Liver (tissue), 8 donors: ENCODE measurements at regions not wholly inside any gene's neighbourhood (a gene's known extent, or its start where the extent isn't known, plus 50 kb on each side); places are given as distances from the start of the nearest gene placed in this dataset.

Experiments
- DNase-seq: peaks from one replicate; pipeline ENCODE4 v3.0.0-alpha.2; 2017; ENCODE audit warnings: low spot score
- H3K27ac ChIP-seq, 2 donors: one replicate each; pipeline ENCODE4 v1.7.0; 2013; ENCODE audit warnings: inconsistent platforms in 2 of 2, low read length in 2 of 2, control low read depth in 1 of 2, low read depth in 1 of 2, mild to moderate bottlenecking in 1 of 2
- H3K27me3 ChIP-seq, 4 donors: one replicate each; pipeline versions ENCODE4 v1.6.1 to v1.7.0; 2013; ENCODE audit warnings: low read length in 3 of 4, inconsistent platforms in 1 of 4, mild to moderate bottlenecking in 1 of 4, moderate library complexity in 1 of 4; ENCODE audit not compliant: control insufficient read depth in 4 of 4, insufficient read depth in 4 of 4
- H3K36me3 ChIP-seq, 4 donors: one replicate each; pipeline versions ENCODE4 v1.6.1 to v1.7.0; 2013; ENCODE audit warnings: low read length in 3 of 4, mild to moderate bottlenecking in 3 of 4, low read depth in 1 of 4, moderate library complexity in 1 of 4; ENCODE audit not compliant: control insufficient read depth in 4 of 4, insufficient read depth in 3 of 4
- H3K4me1 ChIP-seq, 4 donors: one replicate each; pipeline versions ENCODE4 v1.6.1 to v1.7.0; 2013; ENCODE audit warnings: low read length in 3 of 4, mild to moderate bottlenecking in 3 of 4, moderate library complexity in 1 of 4; ENCODE audit not compliant: control insufficient read depth in 4 of 4, insufficient read depth in 4 of 4
- H3K4me3 ChIP-seq, 3 donors: one replicate each; pipeline versions ENCODE4 v1.6.1 to v1.7.0; 2013; ENCODE audit warnings: low read length in 3 of 3, control low read depth in 1 of 3, low read depth in 1 of 3, mild to moderate bottlenecking in 1 of 3
- H3K9ac ChIP-seq, 2 donors: one replicate each; pipeline ENCODE4 v1.7.0; 2013; ENCODE audit warnings: low read length in 2 of 2, mild to moderate bottlenecking in 2 of 2, moderate library complexity in 2 of 2, control low read depth in 1 of 2, low read depth in 1 of 2
- H3K9me3 ChIP-seq, 4 donors: one replicate each; pipeline versions ENCODE4 v1.6.1 to v1.7.0; 2013; ENCODE audit warnings: low read length in 3 of 4; ENCODE audit not compliant: control insufficient read depth in 4 of 4
- EGR1 ChIP-seq, 2 donors: IDR thresholded peaks; 2 replicates each; pipeline ENCODE4 v1.6.1; 2016 to 2018; ENCODE audit warnings: antibody characterized with exemption in 2 of 2, low read depth in 2 of 2
- FOXA1 ChIP-seq: IDR thresholded peaks from 2 replicates; pipeline ENCODE4 v1.6.1; 2016; ENCODE audit warnings: antibody characterized with exemption
- FOXA2 ChIP-seq: IDR thresholded peaks from 2 replicates; pipeline ENCODE4 v1.6.1; 2016; ENCODE audit warnings: antibody characterized with exemption
- GABPA ChIP-seq, 2 donors: IDR thresholded peaks in 1 of 2; conservative IDR thresholded peaks in 1 of 2; 2 replicates each; pipeline ENCODE4 v1.6.1; 2016; ENCODE audit warnings: antibody characterized with exemption in 2 of 2, mild to moderate bottlenecking in 1 of 2, moderate library complexity in 1 of 2
- HNF4A ChIP-seq, 2 donors: conservative IDR thresholded peaks; 2 replicates each; pipeline ENCODE4 v1.6.1; 2016; ENCODE audit warnings: antibody characterized with exemption in 2 of 2, mild to moderate bottlenecking in 2 of 2
- HNF4G ChIP-seq: IDR thresholded peaks from 2 replicates; pipeline ENCODE4 v1.6.1; 2016; ENCODE audit warnings: antibody characterized with exemption
- JUND ChIP-seq, 2 donors: IDR thresholded peaks; 2 replicates each; pipeline ENCODE4 v1.6.1; 2016; ENCODE audit warnings: antibody characterized with exemption in 2 of 2
- NR2F2 ChIP-seq: IDR thresholded peaks from 2 replicates; pipeline ENCODE4 v1.6.1; 2016; ENCODE audit warnings: antibody characterized with exemption
- RAD21 ChIP-seq, 2 donors: IDR thresholded peaks; 2 replicates each; pipeline ENCODE4 v1.6.1; 2016; ENCODE audit warnings: antibody characterized with exemption in 2 of 2, mild to moderate bottlenecking in 2 of 2
- RXRA ChIP-seq, 2 donors: IDR thresholded peaks; 2 replicates each; pipeline ENCODE4 v1.6.1; 2017 to 2018; ENCODE audit warnings: antibody characterized with exemption in 2 of 2, mild to moderate bottlenecking in 1 of 2
- SP1 ChIP-seq: IDR thresholded peaks from 2 replicates; pipeline ENCODE4 v1.6.1; 2018; ENCODE audit warnings: antibody characterized with exemption, mild to moderate bottlenecking
- TAF1 ChIP-seq: conservative IDR thresholded peaks from 2 replicates; pipeline ENCODE4 v1.6.1; 2016; ENCODE audit warnings: antibody characterized with exemption, mild to moderate bottlenecking
- YY1 ChIP-seq: IDR thresholded peaks from 2 replicates; pipeline ENCODE4 v1.6.1; 2016; ENCODE audit warnings: antibody characterized with exemption, mild to moderate bottlenecking
- WGBS: extraction: QIAGEN DNeasy Blood & Tissue Kit; methylation state at CpG from one replicate; pipeline ENCODE4 v1.1.7; 2013; 5-methylcytosine and 5-hydroxymethylcytosine counted together
- TF ChIP-seq, protein P1 (sequence below): IDR thresholded peaks from 2 replicates; pipeline ENCODE4 v1.6.1; 2016; ENCODE audit warnings: antibody characterized with exemption
- TF ChIP-seq, protein P2 (sequence below): IDR thresholded peaks from 2 replicates; pipeline ENCODE4 v1.6.1; 2016; ENCODE audit warnings: antibody characterized with exemption
- TF ChIP-seq, protein P3 (sequence below): fragments of 150-350 bp; IDR thresholded peaks from 2 replicates; pipeline ENCODE4 v1.5.1; 2017; ENCODE audit warnings: improper control_type of control experiment, low read depth, low read length; ENCODE audit not compliant: missing input control
- TF ChIP-seq, protein P4 (sequence below): IDR thresholded peaks from 2 replicates; pipeline ENCODE4 v1.6.1; 2016; ENCODE audit warnings: antibody characterized with exemption
- donor health status: healthy.
- donor health status: healthy.
- donor health status: healthy.
- donor health status: healthy.
- donor health status: healthy.

DNA sequence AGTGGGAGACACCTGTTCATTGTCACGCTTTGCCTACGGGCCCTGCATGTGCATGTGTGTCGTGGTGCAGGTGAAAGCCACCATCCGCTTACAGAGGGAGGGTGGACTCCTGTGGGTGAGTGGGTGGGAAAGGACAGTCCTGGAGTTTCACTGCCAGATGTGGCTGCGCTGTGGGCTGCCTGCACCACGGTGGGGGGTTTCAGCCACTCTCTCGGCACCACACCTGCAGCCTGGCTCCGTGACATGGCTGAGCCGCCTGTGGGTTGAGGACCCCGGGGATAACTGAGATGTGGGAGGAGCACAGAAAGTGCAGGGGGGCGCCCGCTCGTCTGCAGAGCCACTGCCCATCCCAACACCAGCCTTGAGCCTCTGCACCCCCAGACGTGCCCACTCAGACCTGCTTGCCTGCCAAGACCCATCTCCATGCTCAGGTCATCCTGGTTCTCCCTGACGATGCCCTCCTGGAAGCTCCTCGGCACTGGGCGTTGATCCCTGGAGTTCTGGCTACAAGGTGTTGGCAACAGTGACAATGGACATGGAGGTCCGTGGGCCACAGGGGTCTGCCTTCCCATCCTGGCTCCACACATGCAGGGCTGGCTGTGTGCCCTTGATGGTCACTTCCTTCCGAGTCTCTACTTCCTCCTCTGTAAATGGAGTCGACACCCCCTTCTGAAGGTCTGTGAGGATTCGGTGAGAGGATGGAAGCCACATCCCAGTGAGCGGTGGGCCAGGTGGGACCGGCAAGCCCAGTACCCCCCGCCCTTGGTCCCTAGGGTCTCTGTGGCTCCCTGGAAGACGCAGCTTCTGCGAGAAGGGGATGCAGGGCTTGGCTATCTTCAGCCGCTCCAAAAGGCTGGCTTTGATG lies 1007.0 kb downstream of the BRD1 start:
- no peak overlapping the region for H3K9ac ChIP-seq
- no peak overlapping the region for H3K4me3 ChIP-seq
- no peaks in the 10 kb centered on the region for H3K9me3 ChIP-seq
- H3K36me3 ChIP-seq: no peaks in the 10 kb centered on the region
- no peaks in the 10 kb centered on the region for H3K4me1 ChIP-seq
- TF ChIP-seq SP1 (no peak), NR2F2 (no peak), EGR1 (IDR thresholded peaks at IDR 0.05; ENCODE audit: low read depth in 2 of 2) (no peak), HNF4G (no peak), JUND (IDR thresholded peaks at IDR 0.05) (no peak), FOXA1 (no peak), GABPA (IDR thresholded peaks at IDR 0.05 in 1 of 2, conservative IDR thresholded peaks at IDR 0.05 in 1 of 2) (no peak), RAD21 (IDR thresholded peaks at IDR 0.05) (no peak), TAF1 (no peak), YY1 (no peak), RXRA (IDR thresholded peaks at IDR 0.05) (no peak), HNF4A (conservative IDR thresholded peaks at IDR 0.05) (no peak), FOXA2 (no peak)
- TF ChIP-seq, protein P1, sequence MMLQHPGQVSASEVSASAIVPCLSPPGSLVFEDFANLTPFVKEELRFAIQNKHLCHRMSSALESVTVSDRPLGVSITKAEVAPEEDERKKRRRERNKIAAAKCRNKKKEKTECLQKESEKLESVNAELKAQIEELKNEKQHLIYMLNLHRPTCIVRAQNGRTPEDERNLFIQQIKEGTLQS: no peak
- TF ChIP-seq, protein P2, sequence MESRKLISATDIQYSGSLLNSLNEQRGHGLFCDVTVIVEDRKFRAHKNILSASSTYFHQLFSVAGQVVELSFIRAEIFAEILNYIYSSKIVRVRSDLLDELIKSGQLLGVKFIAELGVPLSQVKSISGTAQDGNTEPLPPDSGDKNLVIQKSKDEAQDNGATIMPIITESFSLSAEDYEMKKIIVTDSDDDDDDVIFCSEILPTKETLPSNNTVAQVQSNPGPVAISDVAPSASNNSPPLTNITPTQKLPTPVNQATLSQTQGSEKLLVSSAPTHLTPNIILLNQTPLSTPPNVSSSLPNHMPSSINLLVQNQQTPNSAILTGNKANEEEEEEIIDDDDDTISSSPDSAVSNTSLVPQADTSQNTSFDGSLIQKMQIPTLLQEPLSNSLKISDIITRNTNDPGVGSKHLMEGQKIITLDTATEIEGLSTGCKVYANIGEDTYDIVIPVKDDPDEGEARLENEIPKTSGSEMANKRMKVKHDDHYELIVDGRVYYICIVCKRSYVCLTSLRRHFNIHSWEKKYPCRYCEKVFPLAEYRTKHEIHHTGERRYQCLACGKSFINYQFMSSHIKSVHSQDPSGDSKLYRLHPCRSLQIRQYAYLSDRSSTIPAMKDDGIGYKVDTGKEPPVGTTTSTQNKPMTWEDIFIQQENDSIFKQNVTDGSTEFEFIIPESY: no peak
- TF ChIP-seq, protein P3, sequence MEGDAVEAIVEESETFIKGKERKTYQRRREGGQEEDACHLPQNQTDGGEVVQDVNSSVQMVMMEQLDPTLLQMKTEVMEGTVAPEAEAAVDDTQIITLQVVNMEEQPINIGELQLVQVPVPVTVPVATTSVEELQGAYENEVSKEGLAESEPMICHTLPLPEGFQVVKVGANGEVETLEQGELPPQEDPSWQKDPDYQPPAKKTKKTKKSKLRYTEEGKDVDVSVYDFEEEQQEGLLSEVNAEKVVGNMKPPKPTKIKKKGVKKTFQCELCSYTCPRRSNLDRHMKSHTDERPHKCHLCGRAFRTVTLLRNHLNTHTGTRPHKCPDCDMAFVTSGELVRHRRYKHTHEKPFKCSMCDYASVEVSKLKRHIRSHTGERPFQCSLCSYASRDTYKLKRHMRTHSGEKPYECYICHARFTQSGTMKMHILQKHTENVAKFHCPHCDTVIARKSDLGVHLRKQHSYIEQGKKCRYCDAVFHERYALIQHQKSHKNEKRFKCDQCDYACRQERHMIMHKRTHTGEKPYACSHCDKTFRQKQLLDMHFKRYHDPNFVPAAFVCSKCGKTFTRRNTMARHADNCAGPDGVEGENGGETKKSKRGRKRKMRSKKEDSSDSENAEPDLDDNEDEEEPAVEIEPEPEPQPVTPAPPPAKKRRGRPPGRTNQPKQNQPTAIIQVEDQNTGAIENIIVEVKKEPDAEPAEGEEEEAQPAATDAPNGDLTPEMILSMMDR: no peak
- DNase-seq: no peak
- WGBS: 83% methylated on average over 27 of the region's 27 CpGs
- H3K27ac ChIP-seq: no peak overlapping the region
- no peaks in the 10 kb centered on the region for H3K27me3 ChIP-seq

DNA sequence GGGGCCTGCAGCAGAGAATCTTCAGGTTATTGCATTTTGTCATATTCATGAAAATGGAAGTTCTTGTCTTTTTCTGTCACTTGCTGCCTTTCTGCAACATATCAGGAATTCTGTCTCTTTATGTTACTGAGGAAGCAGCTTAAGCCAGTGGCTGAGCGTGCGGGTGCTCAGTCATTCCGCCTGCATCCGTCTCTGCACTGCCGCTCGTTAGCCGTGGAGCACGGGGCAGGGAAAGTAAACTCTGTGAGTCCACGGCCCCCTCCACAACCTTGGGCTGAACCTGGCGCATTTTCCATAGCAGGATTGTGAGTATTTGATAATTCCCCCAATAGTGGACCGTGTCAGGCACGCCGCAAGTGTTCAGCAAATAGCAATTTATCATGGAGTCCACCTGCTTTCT lies 1007.7 kb downstream of the BRD1 start:
- no peak for DNase-seq
- Histone ChIP-seq H3K4me3 (no peak overlapping the region), H3K27me3 (no peaks in the 10 kb centered on the region), H3K4me1 (no peaks in the 10 kb centered on the region), H3K9me3 (no peaks in the 10 kb centered on the region), H3K27ac (no peak overlapping the region), H3K36me3 (no peaks in the 10 kb centered on the region), H3K9ac (no peak overlapping the region)
- TF ChIP-seq SP1: no peak
- TF ChIP-seq, protein P2: no peak
- TF ChIP-seq, protein P4, sequence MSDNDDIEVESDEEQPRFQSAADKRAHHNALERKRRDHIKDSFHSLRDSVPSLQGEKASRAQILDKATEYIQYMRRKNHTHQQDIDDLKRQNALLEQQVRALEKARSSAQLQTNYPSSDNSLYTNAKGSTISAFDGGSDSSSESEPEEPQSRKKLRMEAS: no peak
- TF ChIP-seq GABPA (IDR thresholded peaks at IDR 0.05 in 1 of 2, conservative IDR thresholded peaks at IDR 0.05 in 1 of 2): no peak
- no peak for TF ChIP-seq YY1
- 63% methylated on average over 13 of the region's 13 CpGs for WGBS
